ENCODE measurements at regions not wholly inside any gene's neighbourhood (a gene's known extent, or its start where the extent isn't known, plus 50 kb on each side); places are given as distances from the start of the nearest gene placed in this dataset.

- CTCF ChIA-PET = no interaction called here
- DNase-seq (ENCODE audit: low read depth, low spot score) = no peak
- H3K4me3 ChIP-seq (ENCODE audit: low read depth, low read length) = no peak overlapping the region
- TF ChIP-seq CTCF (IDR thresholded peaks at IDR 0.05; ENCODE audit: insufficient read depth, low read length, missing control alignments) = no peak
- POLR2A ChIA-PET = no interaction called here
These were observed 971.7 kb downstream of the FSCB start for GRCh38 chr14:43535231-43535838.

- DNase-seq (ENCODE audit: low read depth, low spot score) = no peak
- CTCF ChIA-PET = no interaction called here
- no peak overlapping the region for H3K4me3 ChIP-seq (ENCODE audit: low read depth, low read length)
- POLR2A ChIA-PET = no interaction called here
- no peak for TF ChIP-seq CTCF (IDR thresholded peaks at IDR 0.05; ENCODE audit: insufficient read depth, low read length, missing control alignments)
These were observed 974.2 kb downstream of the FSCB start for GRCh38 chr14:43532825-43533416.

- no peak for DNase-seq (ENCODE audit: low read depth, low spot score)
- ChIA-PET CTCF (no interaction called here), POLR2A (no interaction called here)
- TF ChIP-seq CTCF (IDR thresholded peaks at IDR 0.05; ENCODE audit: insufficient read depth, low read length, missing control alignments) = no peak
- H3K4me3 ChIP-seq (ENCODE audit: low read depth, low read length) = no peak overlapping the region
These were observed 978.8 kb downstream of the FSCB start for GRCh38 chr14:43528321-43528720.

- no peak overlapping the region for H3K4me3 ChIP-seq (ENCODE audit: low read depth, low read length)
- ChIA-PET POLR2A (no interaction called here), CTCF (no interaction called here)
- TF ChIP-seq CTCF (IDR thresholded peaks at IDR 0.05; ENCODE audit: insufficient read depth, low read length, missing control alignments) = no peak
- DNase-seq (ENCODE audit: low read depth, low spot score) = no peak
These were observed 981.4 kb downstream of the FSCB start for GRCh38 chr14:43525658-43526057.

GRCh38 chr14:43522901-43523300, 984.2 kb downstream of the FSCB start:
- no peak for TF ChIP-seq CTCF (IDR thresholded peaks at IDR 0.05; ENCODE audit: insufficient read depth, low read length, missing control alignments)
- DNase-seq (ENCODE audit: low read depth, low spot score) = no peak
- no peak overlapping the region for H3K4me3 ChIP-seq (ENCODE audit: low read depth, low read length)
- CTCF ChIA-PET = no interaction called here
- POLR2A ChIA-PET = no interaction called here

- POLR2A ChIA-PET = no interaction called here
- CTCF ChIA-PET = no interaction called here
These were observed 984.9 kb downstream of the FSCB start for GRCh38 chr14:43522191-43522590.

More at GRCh38 chr14:43522191-43522590, 984.9 kb downstream of the FSCB start:
- no peak overlapping the region for H3K4me3 ChIP-seq (ENCODE audit: low read depth, low read length)
- no peak for DNase-seq (ENCODE audit: low read depth, low spot score)
- TF ChIP-seq CTCF (IDR thresholded peaks at IDR 0.05; ENCODE audit: insufficient read depth, low read length, missing control alignments) = no peak
